ENCODE measurements at regions not wholly inside any gene's neighbourhood (a gene's known extent, or its start where the extent isn't known, plus 50 kb on each side); places are given as distances from the start of the nearest gene placed in this dataset.

DNA sequence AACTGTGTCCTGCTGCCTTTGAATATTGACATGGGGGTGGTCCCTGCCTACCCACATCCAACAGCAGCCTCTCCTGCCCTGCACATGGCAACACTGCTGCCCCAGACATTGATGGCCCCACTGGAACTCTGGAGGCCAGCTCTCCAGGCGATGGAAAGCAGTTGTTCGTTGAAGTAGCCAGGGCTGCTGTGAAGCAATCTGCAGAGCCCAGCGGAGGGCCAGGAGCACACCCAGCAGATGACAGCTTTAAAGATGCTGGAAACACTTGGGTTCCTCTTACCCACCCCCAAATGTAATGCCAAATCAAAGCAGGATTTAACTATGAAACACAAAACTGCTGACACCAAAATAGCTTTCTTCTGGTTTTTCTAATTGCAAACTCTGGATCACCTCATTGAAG is 165.6 kb upstream of the NAV2 start:
- no peak for TF ChIP-seq POLR2A (IDR thresholded peaks at IDR 0.05)
- no peak for TF ChIP-seq CTCF (IDR thresholded peaks at IDR 0.05)

Data from esophagus squamous epithelium (tissue), 4 donors.